ENCODE measurements at regions not wholly inside any gene's neighbourhood (a gene's known extent, or its start where the extent isn't known, plus 50 kb on each side); places are given as distances from the start of the nearest gene placed in this dataset.

DNA sequence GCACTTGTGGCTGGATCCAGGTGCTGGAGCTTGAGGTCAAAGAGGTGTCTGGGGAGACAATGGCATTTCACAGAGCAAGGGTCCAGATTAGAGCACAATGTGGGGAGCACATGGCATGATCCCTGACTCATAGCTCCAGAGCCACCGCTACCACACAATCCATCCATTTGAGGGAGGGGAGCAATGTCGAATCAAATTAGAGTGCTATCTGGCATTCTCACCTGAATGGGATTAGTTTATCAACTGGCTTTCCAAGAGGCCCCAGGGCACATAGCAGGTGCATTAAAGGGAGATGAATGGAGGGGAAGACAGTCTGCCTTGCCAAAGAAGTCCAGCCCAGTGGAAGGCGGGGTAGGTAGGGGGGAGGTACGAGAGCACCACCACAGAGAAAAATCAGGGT lies 194.4 kb upstream of the GPR12 start:
- H3K36me3 ChIP-seq (ENCODE audit: control insufficient read depth, insufficient read depth, low read length): no peaks in the 10 kb centered on the region
- H3K27me3 ChIP-seq (ENCODE audit: control insufficient read depth, insufficient read depth, low read length): peaks cover 3% of the 10 kb centered on the region
- no peak overlapping the region for H3K4me3 ChIP-seq (ENCODE audit: low read depth, low read length)
- no peak for DNase-seq (ENCODE audit: low read depth)
- TF ChIP-seq, protein P1, sequence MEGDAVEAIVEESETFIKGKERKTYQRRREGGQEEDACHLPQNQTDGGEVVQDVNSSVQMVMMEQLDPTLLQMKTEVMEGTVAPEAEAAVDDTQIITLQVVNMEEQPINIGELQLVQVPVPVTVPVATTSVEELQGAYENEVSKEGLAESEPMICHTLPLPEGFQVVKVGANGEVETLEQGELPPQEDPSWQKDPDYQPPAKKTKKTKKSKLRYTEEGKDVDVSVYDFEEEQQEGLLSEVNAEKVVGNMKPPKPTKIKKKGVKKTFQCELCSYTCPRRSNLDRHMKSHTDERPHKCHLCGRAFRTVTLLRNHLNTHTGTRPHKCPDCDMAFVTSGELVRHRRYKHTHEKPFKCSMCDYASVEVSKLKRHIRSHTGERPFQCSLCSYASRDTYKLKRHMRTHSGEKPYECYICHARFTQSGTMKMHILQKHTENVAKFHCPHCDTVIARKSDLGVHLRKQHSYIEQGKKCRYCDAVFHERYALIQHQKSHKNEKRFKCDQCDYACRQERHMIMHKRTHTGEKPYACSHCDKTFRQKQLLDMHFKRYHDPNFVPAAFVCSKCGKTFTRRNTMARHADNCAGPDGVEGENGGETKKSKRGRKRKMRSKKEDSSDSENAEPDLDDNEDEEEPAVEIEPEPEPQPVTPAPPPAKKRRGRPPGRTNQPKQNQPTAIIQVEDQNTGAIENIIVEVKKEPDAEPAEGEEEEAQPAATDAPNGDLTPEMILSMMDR (IDR thresholded peaks at IDR 0.05; ENCODE audit: insufficient read depth, low read length, poor library complexity, severe bottlenecking): no peak

DNA sequence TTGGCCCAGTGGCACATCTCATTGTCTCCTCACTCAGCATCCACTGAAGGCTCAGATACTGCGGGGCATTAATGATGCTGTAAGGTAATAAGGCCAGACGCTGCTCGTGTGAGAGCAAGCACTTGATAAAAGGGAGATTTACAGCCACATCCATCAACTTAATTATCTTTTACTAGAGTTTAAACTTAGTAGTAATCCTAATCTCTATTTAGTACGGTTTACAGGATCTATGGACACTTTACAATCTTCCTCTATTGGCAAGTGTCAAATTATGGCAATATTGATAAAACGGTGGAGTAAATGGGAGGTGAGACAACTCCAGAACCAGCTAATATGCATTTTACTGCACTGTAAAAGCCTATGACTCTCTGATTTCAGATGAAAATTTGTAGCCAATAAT lies 192.7 kb upstream of the GPR12 start:
- Histone ChIP-seq H3K4me3 (ENCODE audit: low read depth, low read length) (no peak overlapping the region), H3K27me3 (ENCODE audit: control insufficient read depth, insufficient read depth, low read length) (peaks cover 3% of the 10 kb centered on the region), H3K36me3 (ENCODE audit: control insufficient read depth, insufficient read depth, low read length) (no peaks in the 10 kb centered on the region)
- no peak for DNase-seq (ENCODE audit: low read depth)
- TF ChIP-seq, protein P1 (IDR thresholded peaks at IDR 0.05; ENCODE audit: insufficient read depth, low read length, poor library complexity, severe bottlenecking): no peak

DNA sequence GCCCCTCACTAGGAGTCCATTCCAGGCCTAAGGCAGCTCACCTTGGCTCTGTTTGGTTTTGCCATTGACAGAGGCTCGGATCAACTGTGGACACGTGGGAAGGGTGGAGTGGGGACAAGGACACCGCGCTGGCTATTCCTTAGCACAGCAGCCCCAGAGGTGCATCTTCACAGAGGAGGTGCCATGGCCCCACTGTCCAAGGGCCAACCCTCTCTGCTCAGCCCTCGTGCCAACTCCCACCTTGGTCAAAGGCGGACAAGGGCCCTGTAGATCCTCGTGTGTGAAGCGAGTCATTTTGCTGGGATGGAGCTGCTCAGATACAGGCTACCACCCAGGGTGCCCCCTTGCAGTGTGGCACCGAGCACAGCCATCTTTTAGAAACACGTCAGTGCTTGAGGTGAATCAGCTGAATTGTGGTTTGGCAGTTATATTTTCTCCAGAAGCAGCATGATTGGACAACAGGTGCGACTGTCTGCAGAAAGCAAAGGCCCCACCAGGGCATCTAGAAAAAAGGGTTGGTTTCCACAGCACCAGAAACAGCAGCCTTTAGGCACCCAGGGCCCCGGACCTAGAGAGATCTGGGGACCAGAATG lies 192.1 kb upstream of the GPR12 start:
- no peak for DNase-seq (ENCODE audit: low read depth)
- H3K27me3 ChIP-seq (ENCODE audit: control insufficient read depth, insufficient read depth, low read length): peaks cover 3% of the 10 kb centered on the region
- no peak overlapping the region for H3K4me3 ChIP-seq (ENCODE audit: low read depth, low read length)
- TF ChIP-seq, protein P1 (IDR thresholded peaks at IDR 0.05; ENCODE audit: insufficient read depth, low read length, poor library complexity, severe bottlenecking): no peak
- no peaks in the 10 kb centered on the region for H3K36me3 ChIP-seq (ENCODE audit: control insufficient read depth, insufficient read depth, low read length)

DNA sequence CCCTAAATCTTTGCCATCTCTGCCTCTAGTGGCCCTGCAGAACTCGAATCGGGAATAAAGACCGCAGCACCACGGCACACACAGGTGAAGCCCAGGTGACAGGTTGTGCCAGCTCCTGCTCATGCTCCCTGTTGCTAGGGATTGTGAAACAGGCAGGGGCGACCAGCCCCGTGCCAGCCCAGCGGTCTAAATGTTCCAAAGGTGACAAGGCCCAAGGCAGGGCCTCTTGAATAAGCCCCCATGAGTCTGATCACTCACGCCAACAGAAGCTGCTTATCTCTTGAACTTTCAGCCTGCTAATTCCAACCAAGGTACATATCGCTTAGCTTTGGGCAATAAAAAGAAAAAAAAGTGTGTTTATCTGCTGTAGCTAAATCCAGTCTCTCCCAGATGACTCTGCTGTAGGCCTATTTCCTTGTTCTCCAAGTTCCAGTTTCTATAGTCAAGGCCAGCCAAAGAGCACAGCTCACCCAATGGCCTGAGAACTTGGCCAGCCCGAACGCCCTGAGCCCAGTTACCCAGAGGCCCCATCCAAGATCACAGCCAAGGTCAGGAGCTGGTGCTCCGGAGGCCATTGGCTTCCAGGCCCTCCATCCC lies 191.1 kb upstream of the GPR12 start:
- Histone ChIP-seq H3K36me3 (ENCODE audit: control insufficient read depth, insufficient read depth, low read length) (no peaks in the 10 kb centered on the region), H3K27me3 (ENCODE audit: control insufficient read depth, insufficient read depth, low read length) (peaks cover 3% of the 10 kb centered on the region), H3K4me3 (ENCODE audit: low read depth, low read length) (no peak overlapping the region)
- TF ChIP-seq, protein P1 (IDR thresholded peaks at IDR 0.05; ENCODE audit: insufficient read depth, low read length, poor library complexity, severe bottlenecking): no peak
- no peak for DNase-seq (ENCODE audit: low read depth)

DNA sequence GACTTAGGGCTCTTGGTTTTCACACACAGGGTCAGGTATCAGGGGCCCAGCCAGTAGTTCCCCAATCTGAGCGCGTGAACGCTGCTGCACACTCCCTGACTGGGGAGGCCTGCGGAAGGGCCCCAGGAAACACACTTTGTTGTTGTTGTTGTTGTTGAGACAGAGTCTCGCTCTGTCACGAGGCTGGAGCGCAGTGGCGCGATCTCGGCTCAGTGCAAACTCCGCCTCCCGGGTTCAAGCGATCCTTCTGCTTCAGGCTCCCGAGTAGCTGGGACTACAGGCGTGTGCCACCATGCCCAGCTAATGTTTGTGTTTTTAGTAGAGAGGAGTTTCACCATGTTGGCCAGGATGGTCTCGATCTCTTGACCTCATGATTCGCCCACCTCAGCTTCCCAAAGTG lies 190.4 kb upstream of the GPR12 start:
- TF ChIP-seq, protein P1 (IDR thresholded peaks at IDR 0.05; ENCODE audit: insufficient read depth, low read length, poor library complexity, severe bottlenecking): no peak
- DNase-seq (ENCODE audit: low read depth): no peak
- H3K4me3 ChIP-seq (ENCODE audit: low read depth, low read length): no peak overlapping the region
- H3K36me3 ChIP-seq (ENCODE audit: control insufficient read depth, insufficient read depth, low read length): no peaks in the 10 kb centered on the region
- no peaks in the 10 kb centered on the region for H3K27me3 ChIP-seq (ENCODE audit: control insufficient read depth, insufficient read depth, low read length)

DNA sequence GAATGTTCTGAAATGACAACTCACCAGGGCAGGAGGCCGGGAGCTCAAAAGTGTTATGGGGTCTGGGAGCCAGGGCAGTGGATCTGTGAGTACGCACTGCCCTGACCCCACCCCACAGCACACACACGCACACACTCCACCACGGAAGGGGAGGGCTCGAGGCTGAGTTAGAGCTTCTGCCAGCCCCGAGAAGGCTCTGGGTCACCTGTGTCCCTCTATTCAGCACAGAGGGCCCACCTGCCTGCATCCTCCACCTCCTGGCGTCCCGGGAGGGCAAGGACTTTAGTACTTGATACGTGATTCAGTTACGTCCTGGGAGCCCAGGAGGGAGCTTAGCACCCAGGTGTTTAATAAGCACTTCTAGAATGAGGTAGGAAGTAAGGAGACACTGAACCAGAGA lies 190.0 kb upstream of the GPR12 start:
- TF ChIP-seq, protein P1 (IDR thresholded peaks at IDR 0.05; ENCODE audit: insufficient read depth, low read length, poor library complexity, severe bottlenecking): no peak
- DNase-seq (ENCODE audit: low read depth): no peak
- H3K4me3 ChIP-seq (ENCODE audit: low read depth, low read length): no peak overlapping the region
- no peaks in the 10 kb centered on the region for H3K36me3 ChIP-seq (ENCODE audit: control insufficient read depth, insufficient read depth, low read length)
- no peaks in the 10 kb centered on the region for H3K27me3 ChIP-seq (ENCODE audit: control insufficient read depth, insufficient read depth, low read length)
